ENCODE measurements at regions not wholly inside any gene's neighbourhood (a gene's known extent, or its start where the extent isn't known, plus 50 kb on each side); places are given as distances from the start of the nearest gene placed in this dataset.

DNA sequence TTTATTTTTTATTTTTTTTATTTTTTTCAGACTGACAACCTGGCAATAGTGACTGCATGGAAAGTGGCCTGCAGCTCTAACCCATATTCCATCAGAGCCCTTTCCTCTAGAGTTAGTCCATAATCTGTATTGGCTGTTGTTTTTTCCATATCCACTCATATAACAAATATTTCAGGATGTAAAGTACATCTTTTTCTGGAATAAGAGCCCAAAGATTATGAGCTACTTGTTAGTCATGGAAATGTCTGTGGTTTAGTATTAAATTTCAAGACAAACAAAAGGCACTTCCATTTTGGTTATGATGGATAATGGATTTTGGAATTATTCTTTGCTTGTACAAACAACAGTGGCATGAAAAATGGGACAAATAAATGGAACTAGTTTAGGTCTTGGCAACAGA is 296.0 kb upstream of the HS3ST1 start (continued):
- TF ChIP-seq, protein P1, sequence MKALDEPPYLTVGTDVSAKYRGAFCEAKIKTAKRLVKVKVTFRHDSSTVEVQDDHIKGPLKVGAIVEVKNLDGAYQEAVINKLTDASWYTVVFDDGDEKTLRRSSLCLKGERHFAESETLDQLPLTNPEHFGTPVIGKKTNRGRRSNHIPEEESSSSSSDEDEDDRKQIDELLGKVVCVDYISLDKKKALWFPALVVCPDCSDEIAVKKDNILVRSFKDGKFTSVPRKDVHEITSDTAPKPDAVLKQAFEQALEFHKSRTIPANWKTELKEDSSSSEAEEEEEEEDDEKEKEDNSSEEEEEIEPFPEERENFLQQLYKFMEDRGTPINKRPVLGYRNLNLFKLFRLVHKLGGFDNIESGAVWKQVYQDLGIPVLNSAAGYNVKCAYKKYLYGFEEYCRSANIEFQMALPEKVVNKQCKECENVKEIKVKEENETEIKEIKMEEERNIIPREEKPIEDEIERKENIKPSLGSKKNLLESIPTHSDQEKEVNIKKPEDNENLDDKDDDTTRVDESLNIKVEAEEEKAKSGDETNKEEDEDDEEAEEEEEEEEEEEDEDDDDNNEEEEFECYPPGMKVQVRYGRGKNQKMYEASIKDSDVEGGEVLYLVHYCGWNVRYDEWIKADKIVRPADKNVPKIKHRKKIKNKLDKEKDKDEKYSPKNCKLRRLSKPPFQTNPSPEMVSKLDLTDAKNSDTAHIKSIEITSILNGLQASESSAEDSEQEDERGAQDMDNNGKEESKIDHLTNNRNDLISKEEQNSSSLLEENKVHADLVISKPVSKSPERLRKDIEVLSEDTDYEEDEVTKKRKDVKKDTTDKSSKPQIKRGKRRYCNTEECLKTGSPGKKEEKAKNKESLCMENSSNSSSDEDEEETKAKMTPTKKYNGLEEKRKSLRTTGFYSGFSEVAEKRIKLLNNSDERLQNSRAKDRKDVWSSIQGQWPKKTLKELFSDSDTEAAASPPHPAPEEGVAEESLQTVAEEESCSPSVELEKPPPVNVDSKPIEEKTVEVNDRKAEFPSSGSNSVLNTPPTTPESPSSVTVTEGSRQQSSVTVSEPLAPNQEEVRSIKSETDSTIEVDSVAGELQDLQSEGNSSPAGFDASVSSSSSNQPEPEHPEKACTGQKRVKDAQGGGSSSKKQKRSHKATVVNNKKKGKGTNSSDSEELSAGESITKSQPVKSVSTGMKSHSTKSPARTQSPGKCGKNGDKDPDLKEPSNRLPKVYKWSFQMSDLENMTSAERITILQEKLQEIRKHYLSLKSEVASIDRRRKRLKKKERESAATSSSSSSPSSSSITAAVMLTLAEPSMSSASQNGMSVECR (CRISPR knock-in tag; IDR thresholded peaks at IDR 0.05; ENCODE audit: borderline replicate concordance), result no peak
- no peak for TF ChIP-seq FOXK1 (CRISPR knock-in tag; IDR thresholded peaks at IDR 0.05)
- TF ChIP-seq, protein P2, sequence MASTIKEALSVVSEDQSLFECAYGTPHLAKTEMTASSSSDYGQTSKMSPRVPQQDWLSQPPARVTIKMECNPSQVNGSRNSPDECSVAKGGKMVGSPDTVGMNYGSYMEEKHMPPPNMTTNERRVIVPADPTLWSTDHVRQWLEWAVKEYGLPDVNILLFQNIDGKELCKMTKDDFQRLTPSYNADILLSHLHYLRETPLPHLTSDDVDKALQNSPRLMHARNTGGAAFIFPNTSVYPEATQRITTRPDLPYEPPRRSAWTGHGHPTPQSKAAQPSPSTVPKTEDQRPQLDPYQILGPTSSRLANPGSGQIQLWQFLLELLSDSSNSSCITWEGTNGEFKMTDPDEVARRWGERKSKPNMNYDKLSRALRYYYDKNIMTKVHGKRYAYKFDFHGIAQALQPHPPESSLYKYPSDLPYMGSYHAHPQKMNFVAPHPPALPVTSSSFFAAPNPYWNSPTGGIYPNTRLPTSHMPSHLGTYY (CRISPR knock-in tag; IDR thresholded peaks at IDR 0.05), result no peak

DNA sequence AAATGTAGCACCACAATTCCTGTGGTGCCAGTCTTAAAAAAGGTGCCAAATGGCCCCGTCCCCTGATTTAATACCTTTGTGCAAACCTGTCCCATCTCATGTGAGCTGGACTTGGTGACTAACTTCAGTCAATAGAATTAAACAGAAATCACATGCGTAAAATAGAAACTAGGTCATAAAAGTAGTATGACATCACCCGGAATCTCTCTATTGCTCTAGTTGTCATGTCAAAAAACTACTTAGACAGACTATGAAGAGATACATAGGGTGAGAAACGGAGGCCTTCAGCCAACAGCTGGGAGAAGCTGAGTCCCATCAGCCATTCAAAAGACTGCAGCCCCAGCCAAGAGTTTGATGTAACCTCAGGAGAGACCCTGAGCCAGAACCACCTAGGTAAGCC is 293.5 kb upstream of the HS3ST1 start:
- Mint-ChIP-seq H3K4me3 (no peak overlapping the region), H3K36me3 (peaks cover 15% of the 10 kb centered on the region), H3K27ac (no peak overlapping the region), H3K27me3 (ENCODE audit: low read depth) (peaks cover 3% of the 10 kb centered on the region; the same call in 1 of the 2 replicates), H3K4me1 (no peaks in the 10 kb centered on the region), H3K9me3 (peaks cover 27% of the 10 kb centered on the region)
- ATAC-seq (no peak), DNase-seq (ENCODE audit: low spot score) (no peak)
- TF ChIP-seq ZNF219 (CRISPR knock-in tag; IDR thresholded peaks at IDR 0.05; ENCODE audit: borderline replicate concordance) (no peak), TEAD4 (CRISPR knock-in tag; IDR thresholded peaks at IDR 0.05) (no peak), FOXP1 (CRISPR knock-in tag; IDR thresholded peaks at IDR 0.05; ENCODE audit: borderline replicate concordance) (no peak), SP1 (CRISPR knock-in tag; conservative IDR thresholded peaks at IDR 0.05) (no peak), ZNF423 (CRISPR knock-in tag; IDR thresholded peaks at IDR 0.05) (no peak), KAT7 (CRISPR knock-in tag; IDR thresholded peaks at IDR 0.05; ENCODE audit: borderline replicate concordance) (no peak), TEAD1 (CRISPR knock-in tag; IDR thresholded peaks at IDR 0.05) (no peak), MXD4 (CRISPR knock-in tag; IDR thresholded peaks at IDR 0.05; ENCODE audit: borderline replicate concordance) (no peak), GABPB1 (CRISPR knock-in tag; IDR thresholded peaks at IDR 0.05) (no peak), ZNF671 (CRISPR knock-in tag; IDR thresholded peaks at IDR 0.05) (no peak), JAZF1 (CRISPR knock-in tag; IDR thresholded peaks at IDR 0.05) (no peak)
- TF ChIP-seq, protein P3, sequence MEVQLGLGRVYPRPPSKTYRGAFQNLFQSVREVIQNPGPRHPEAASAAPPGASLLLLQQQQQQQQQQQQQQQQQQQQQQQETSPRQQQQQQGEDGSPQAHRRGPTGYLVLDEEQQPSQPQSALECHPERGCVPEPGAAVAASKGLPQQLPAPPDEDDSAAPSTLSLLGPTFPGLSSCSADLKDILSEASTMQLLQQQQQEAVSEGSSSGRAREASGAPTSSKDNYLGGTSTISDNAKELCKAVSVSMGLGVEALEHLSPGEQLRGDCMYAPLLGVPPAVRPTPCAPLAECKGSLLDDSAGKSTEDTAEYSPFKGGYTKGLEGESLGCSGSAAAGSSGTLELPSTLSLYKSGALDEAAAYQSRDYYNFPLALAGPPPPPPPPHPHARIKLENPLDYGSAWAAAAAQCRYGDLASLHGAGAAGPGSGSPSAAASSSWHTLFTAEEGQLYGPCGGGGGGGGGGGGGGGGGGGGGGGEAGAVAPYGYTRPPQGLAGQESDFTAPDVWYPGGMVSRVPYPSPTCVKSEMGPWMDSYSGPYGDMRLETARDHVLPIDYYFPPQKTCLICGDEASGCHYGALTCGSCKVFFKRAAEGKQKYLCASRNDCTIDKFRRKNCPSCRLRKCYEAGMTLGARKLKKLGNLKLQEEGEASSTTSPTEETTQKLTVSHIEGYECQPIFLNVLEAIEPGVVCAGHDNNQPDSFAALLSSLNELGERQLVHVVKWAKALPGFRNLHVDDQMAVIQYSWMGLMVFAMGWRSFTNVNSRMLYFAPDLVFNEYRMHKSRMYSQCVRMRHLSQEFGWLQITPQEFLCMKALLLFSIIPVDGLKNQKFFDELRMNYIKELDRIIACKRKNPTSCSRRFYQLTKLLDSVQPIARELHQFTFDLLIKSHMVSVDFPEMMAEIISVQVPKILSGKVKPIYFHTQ (CRISPR knock-in tag; IDR thresholded peaks at IDR 0.05), result no peak
- TF ChIP-seq, protein P4, sequence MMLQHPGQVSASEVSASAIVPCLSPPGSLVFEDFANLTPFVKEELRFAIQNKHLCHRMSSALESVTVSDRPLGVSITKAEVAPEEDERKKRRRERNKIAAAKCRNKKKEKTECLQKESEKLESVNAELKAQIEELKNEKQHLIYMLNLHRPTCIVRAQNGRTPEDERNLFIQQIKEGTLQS (CRISPR knock-in tag; conservative IDR thresholded peaks at IDR 0.05), result no peak
- TF ChIP-seq, protein P2 (CRISPR knock-in tag; IDR thresholded peaks at IDR 0.05), result no peak
- TF ChIP-seq, protein P5, sequence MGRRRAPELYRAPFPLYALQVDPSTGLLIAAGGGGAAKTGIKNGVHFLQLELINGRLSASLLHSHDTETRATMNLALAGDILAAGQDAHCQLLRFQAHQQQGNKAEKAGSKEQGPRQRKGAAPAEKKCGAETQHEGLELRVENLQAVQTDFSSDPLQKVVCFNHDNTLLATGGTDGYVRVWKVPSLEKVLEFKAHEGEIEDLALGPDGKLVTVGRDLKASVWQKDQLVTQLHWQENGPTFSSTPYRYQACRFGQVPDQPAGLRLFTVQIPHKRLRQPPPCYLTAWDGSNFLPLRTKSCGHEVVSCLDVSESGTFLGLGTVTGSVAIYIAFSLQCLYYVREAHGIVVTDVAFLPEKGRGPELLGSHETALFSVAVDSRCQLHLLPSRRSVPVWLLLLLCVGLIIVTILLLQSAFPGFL (CRISPR knock-in tag; IDR thresholded peaks at IDR 0.05; ENCODE audit: borderline replicate concordance), result no peak
- TF ChIP-seq, protein P6, sequence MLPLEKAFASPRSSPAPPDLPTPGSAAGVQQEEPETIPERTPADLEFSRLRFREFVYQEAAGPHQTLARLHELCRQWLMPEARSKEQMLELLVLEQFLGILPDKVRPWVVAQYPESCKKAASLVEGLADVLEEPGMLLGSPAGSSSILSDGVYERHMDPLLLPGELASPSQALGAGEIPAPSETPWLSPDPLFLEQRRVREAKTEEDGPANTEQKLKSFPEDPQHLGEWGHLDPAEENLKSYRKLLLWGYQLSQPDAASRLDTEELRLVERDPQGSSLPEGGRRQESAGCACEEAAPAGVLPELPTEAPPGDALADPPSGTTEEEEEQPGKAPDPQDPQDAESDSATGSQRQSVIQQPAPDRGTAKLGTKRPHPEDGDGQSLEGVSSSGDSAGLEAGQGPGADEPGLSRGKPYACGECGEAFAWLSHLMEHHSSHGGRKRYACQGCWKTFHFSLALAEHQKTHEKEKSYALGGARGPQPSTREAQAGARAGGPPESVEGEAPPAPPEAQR (CRISPR knock-in tag; IDR thresholded peaks at IDR 0.05), result no peak
- ChIA-PET CTCF (no interaction called here), POLR2A (no interaction called here)
